ENCODE measurements at regions not wholly inside any gene's neighbourhood (a gene's known extent, or its start where the extent isn't known, plus 50 kb on each side); places are given as distances from the start of the nearest gene placed in this dataset.

DNA sequence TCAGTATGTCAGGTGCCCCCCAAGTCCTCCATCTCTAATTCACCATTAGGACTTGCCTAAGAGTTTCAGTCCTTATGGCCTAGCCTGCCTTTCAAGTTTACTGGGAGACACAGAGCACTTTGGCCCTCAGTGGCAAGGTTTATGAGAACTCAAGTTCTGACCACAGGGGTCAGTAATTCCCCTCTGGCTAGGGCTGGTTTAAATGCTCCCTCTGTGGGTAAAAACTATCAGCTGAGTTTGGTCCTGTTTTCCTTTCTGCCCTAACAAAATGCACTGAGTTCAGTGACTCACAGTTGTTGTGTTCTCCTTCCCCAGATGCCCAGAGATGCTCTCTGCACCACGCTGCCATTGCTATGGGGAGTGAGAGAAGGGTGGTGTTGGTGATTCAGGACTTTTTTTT is 163.2 kb downstream of the RELL1 start:
- ATAC-seq (no peak), FAIRE-seq (no peak), DNase-seq (ENCODE audit: low read depth in 1 of 2, low spot score in 1 of 2) (no peak)
- WGBS (ENCODE audit: missing lambda C conversion rate): 20% methylated on average over 1 of the region's 1 CpG
- H3K4me2 ChIP-seq: no peak overlapping the region
- ChIA-PET CTCF (no interaction called here), POLR2A (no interaction called here)
- H3K27ac ChIP-seq: no peak overlapping the region
- no peaks in the 10 kb centered on the region for H3K4me1 ChIP-seq
- H3K9me3 ChIP-seq: no peaks in the 10 kb centered on the region
- TF ChIP-seq, protein P1, sequence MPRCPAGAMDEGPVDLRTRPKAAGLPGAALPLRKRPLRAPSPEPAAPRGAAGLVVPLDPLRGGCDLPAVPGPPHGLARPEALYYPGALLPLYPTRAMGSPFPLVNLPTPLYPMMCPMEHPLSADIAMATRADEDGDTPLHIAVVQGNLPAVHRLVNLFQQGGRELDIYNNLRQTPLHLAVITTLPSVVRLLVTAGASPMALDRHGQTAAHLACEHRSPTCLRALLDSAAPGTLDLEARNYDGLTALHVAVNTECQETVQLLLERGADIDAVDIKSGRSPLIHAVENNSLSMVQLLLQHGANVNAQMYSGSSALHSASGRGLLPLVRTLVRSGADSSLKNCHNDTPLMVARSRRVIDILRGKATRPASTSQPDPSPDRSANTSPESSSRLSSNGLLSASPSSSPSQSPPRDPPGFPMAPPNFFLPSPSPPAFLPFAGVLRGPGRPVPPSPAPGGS (IDR thresholded peaks at IDR 0.05): no peak
- TF ChIP-seq RCOR1 (IDR thresholded peaks at IDR 0.05; ENCODE audit: low read depth, low read length): no peak
- no peak for TF ChIP-seq GATA3 (IDR thresholded peaks at IDR 0.05; ENCODE audit: borderline replicate concordance)
- TF ChIP-seq, protein P2, sequence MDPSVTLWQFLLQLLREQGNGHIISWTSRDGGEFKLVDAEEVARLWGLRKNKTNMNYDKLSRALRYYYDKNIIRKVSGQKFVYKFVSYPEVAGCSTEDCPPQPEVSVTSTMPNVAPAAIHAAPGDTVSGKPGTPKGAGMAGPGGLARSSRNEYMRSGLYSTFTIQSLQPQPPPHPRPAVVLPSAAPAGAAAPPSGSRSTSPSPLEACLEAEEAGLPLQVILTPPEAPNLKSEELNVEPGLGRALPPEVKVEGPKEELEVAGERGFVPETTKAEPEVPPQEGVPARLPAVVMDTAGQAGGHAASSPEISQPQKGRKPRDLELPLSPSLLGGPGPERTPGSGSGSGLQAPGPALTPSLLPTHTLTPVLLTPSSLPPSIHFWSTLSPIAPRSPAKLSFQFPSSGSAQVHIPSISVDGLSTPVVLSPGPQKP (IDR thresholded peaks at IDR 0.05; ENCODE audit: low read depth, low read length): no peak
- no peak for TF ChIP-seq ZNF302 (CRISPR knock-in tag; IDR thresholded peaks at IDR 0.05)
- no peak for TF ChIP-seq ESRRA (IDR thresholded peaks at IDR 0.05; ENCODE audit: borderline replicate concordance, low read length)
- TF ChIP-seq MAFK (IDR thresholded peaks at IDR 0.05; ENCODE audit: partially characterized antibody): no peak
- TF ChIP-seq, protein P3, sequence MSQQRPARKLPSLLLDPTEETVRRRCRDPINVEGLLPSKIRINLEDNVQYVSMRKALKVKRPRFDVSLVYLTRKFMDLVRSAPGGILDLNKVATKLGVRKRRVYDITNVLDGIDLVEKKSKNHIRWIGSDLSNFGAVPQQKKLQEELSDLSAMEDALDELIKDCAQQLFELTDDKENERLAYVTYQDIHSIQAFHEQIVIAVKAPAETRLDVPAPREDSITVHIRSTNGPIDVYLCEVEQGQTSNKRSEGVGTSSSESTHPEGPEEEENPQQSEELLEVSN (IDR thresholded peaks at IDR 0.05; ENCODE audit: borderline replicate concordance, low read depth): no peak
- TF ChIP-seq HDAC2 (IDR thresholded peaks at IDR 0.05): no peak
- no peak for TF ChIP-seq MAZ (IDR thresholded peaks at IDR 0.05; ENCODE audit: borderline replicate concordance, low read depth, low read length)
- no peak for TF ChIP-seq EHMT2 (IDR thresholded peaks at IDR 0.05; ENCODE audit: low read depth)
- TF ChIP-seq POLR2A (IDR thresholded peaks at IDR 0.05; ENCODE audit: low read length): no peak
- TF ChIP-seq RARB (CRISPR knock-in tag; IDR thresholded peaks at IDR 0.05): no peak
- no peak for TF ChIP-seq PHF8 (IDR thresholded peaks at IDR 0.05; ENCODE audit: borderline replicate concordance, low read depth)
- TF ChIP-seq, protein P4, sequence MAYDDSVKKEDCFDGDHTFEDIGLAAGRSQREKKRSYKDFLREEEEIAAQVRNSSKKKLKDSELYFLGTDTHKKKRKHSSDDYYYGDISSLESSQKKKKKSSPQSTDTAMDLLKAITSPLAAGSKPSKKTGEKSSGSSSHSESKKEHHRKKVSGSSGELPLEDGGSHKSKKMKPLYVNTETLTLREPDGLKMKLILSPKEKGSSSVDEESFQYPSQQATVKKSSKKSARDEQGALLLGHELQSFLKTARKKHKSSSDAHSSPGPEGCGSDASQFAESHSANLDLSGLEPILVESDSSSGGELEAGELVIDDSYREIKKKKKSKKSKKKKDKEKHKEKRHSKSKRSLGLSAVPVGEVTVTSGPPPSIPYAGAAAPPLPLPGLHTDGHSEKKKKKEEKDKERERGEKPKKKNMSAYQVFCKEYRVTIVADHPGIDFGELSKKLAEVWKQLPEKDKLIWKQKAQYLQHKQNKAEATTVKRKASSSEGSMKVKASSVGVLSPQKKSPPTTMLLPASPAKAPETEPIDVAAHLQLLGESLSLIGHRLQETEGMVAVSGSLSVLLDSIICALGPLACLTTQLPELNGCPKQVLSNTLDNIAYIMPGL (CRISPR knock-in tag; IDR thresholded peaks at IDR 0.05; ENCODE audit: borderline replicate concordance): no peak
- TF ChIP-seq CBX2 (IDR thresholded peaks at IDR 0.05; ENCODE audit: borderline replicate concordance, low read depth): no peak
- no peak overlapping the region for H3K4me3 ChIP-seq

DNA sequence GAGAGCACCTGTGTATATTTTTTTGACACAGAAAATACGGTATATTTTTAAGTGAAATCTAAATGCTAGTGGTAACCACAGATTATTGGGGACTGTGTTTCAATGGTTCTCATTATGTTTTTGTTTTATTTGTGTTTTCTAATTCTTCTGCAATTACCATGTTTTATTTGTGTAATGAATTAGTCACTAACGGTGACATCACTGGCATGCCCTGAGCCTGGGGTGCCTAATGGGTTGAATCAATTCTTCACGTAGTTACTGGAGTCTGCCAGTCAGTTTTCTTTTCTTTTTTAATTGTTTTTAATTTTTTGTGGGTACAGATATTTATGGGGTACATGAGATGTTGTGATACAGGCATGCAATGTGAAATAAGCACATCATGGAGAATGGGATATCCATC is 168.8 kb downstream of the RELL1 start:
- ATAC-seq (no peak), FAIRE-seq (no peak), DNase-seq (ENCODE audit: low read depth in 1 of 2, low spot score in 1 of 2) (no peak)
- ChIA-PET POLR2A (no interaction called here), CTCF (no interaction called here)
- Histone ChIP-seq H3K4me1 (no peaks in the 10 kb centered on the region), H3K4me2 (no peak overlapping the region), H3K27ac (no peak overlapping the region), H3K4me3 (no peak overlapping the region), H3K9me3 (no peaks in the 10 kb centered on the region)
- 43% methylated on average over 3 of the region's 3 CpGs for WGBS (ENCODE audit: missing lambda C conversion rate)
- TF ChIP-seq, protein P5, sequence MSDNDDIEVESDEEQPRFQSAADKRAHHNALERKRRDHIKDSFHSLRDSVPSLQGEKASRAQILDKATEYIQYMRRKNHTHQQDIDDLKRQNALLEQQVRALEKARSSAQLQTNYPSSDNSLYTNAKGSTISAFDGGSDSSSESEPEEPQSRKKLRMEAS (IDR thresholded peaks at IDR 0.05): no peak
- TF ChIP-seq HOXB5 (CRISPR knock-in tag; IDR thresholded peaks at IDR 0.05) (no peak), CHD4 (IDR thresholded peaks at IDR 0.05; ENCODE audit: borderline replicate concordance) (no peak), POLR2A (IDR thresholded peaks at IDR 0.05; ENCODE audit: low read length) (no peak), TP53 (CRISPR knock-in tag; IDR thresholded peaks at IDR 0.05) (no peak)
- TF ChIP-seq, protein P4 (CRISPR knock-in tag; IDR thresholded peaks at IDR 0.05; ENCODE audit: borderline replicate concordance): no peak

Data from A549 (cell line).